ENCODE measurements at regions not wholly inside any gene's neighbourhood (a gene's known extent, or its start where the extent isn't known, plus 50 kb on each side); places are given as distances from the start of the nearest gene placed in this dataset.
A peak's percentile ranks its signal among the peaks of the same experiment; 100 is the strongest.

GRCh38 chr6:133040094-133040802, 200.9 kb upstream of the EYA4 start:
- H3K9ac ChIP-seq (ENCODE audit: low read depth, low read length), result no peak overlapping the region
- no peak overlapping the region for H3K14ac ChIP-seq (replicated peaks; ENCODE audit: low read depth, low read length)
- no peaks in the 10 kb centered on the region for H4K20me1 ChIP-seq (ENCODE audit: insufficient read depth, low read length)
- no peak overlapping the region for H2BK20ac ChIP-seq (ENCODE audit: low read depth, low read length)
- DNase-seq, result peak; percentile 34
- no peak overlapping the region for H3K56ac ChIP-seq (ENCODE audit: extremely low read depth, insufficient read depth, low read length)
- no peak overlapping the region for H3K27ac ChIP-seq (ENCODE audit: insufficient read depth, low read length)
- H4K91ac ChIP-seq (ENCODE audit: insufficient read depth, low read depth, low read length), result no peak overlapping the region
- ChIA-PET POLR2A (ENCODE audit: unreplicated experiment) (no interaction called here), CTCF (interaction anchor here (0.5 to 1.5 kb wide), 3 partner anchors 12 to 738 kb away, joined by 3 to 6 read pairs (median 3); no protein-coding TSS in a partner anchor)
- no peak overlapping the region for H2BK120ac ChIP-seq (ENCODE audit: low read depth, low read length)
- no peak overlapping the region for H3K18ac ChIP-seq (ENCODE audit: low read depth, low read length)
- in situ Hi-C loops (cut with MboI; ENCODE audit: low sequenced_read_pairs), result loop anchor here (10.0 kb wide), 1 partner anchor 215 kb away; no protein-coding TSS in a partner anchor
- H2BK5ac ChIP-seq (ENCODE audit: low read depth, low read length, poor library complexity, severe bottlenecking), result no peak overlapping the region
- no peak overlapping the region for H2AFZ ChIP-seq (replicated peaks; ENCODE audit: low read length, poor library complexity)
- BruUV-seq (replicated peaks), result no TSS peak
- no CpG with 5 or more reads among the region's 3 CpGs for WGBS, 2 experiments (ENCODE audit: extremely low coverage in 2 of 2, insufficient read length in 1 of 2)
- H2AK5ac ChIP-seq (ENCODE audit: low read depth, low read length), result no peak overlapping the region
- H2BK15ac ChIP-seq (ENCODE audit: low read depth, low read length), result no peak overlapping the region
- no peak overlapping the region for H2AK9ac ChIP-seq (replicated peaks; ENCODE audit: low read depth, low read length, poor library complexity)
- H3K4me1 ChIP-seq (ENCODE audit: control insufficient read depth, insufficient read depth, low read length), result no peaks in the 10 kb centered on the region
- peak; percentile 62 for ATAC-seq (ENCODE audit: low read depth)
- no peaks in the 10 kb centered on the region for H3K9me3 ChIP-seq (ENCODE audit: control insufficient read depth, insufficient read depth, low read length)
- no peak overlapping the region for H3K4me3 ChIP-seq (ENCODE audit: insufficient read depth, low read depth, low read length)
- intact Hi-C loops (cut with micrococcal nuclease), result loop anchor here (1.0 kb wide), 1 partner anchor 210 kb away; no protein-coding TSS in a partner anchor
- H3K27me3 ChIP-seq (ENCODE audit: control insufficient read depth, insufficient read depth, low read length), result no peaks in the 10 kb centered on the region
- TF ChIP-seq SMC3 (IDR thresholded peaks at IDR 0.05; ENCODE audit: low read depth, low read length) (peak; percentile 63), RAD21 (IDR thresholded peaks at IDR 0.05; ENCODE audit: low read length) (peak; percentile 61), CTCF (conservative IDR thresholded peaks at IDR 0.05; ENCODE audit: low read depth, low read length) (peak; percentile 59), POLR2A (IDR thresholded peaks at IDR 0.05; ENCODE audit: low read depth, low read length) (no peak)
- no peaks in the 10 kb centered on the region for H3K36me3 ChIP-seq (ENCODE audit: control insufficient read depth, insufficient read depth, low read length)
- H3K9me1 ChIP-seq (ENCODE audit: insufficient read depth, low read length), result no peaks in the 10 kb centered on the region
- no peaks in the 10 kb centered on the region for H3K79me1 ChIP-seq (ENCODE audit: low read depth in 1 of 2, low read length in 2 of 2)
- no peak overlapping the region for H4K8ac ChIP-seq (ENCODE audit: low read depth in 2 of 2, low read length in 2 of 2)
- no peak overlapping the region for H4K5ac ChIP-seq (ENCODE audit: low read depth, low read length)
- no peak overlapping the region for H3K23ac ChIP-seq (ENCODE audit: low read depth, low read length)
- no peak overlapping the region for H3K4me2 ChIP-seq (ENCODE audit: low read depth, low read length)
- H3K4ac ChIP-seq (ENCODE audit: low read depth, low read length), result no peak overlapping the region
- dilution Hi-C loops (cut with HindIII; ENCODE audit: low sequenced_read_pairs, unreplicated experiment), result no loop called here

Data from IMR-90 (cell line).